GM23338 (cell line): ENCODE measurements at regions not wholly inside any gene's neighbourhood (a gene's known extent, or its start where the extent isn't known, plus 50 kb on each side); places are given as distances from the start of the nearest gene placed in this dataset.

Source experiments
- ATAC-seq: fragments of 200-7000 bp; cut with Tn5 transposase; 3 replicates; pipeline ENCODE4 v1.9.1; 2020
- DNase-seq: peaks from one replicate; pipeline ENCODE4 v3.0.0-alpha.2; 2015; ENCODE audit warnings: low spot score
- H2AFZ ChIP-seq: fragments of 200-600 bp; sonication (generic); 2 replicates; pipeline ENCODE4 v1.8.0; 2016; ENCODE audit warnings: antibody characterized with exemption, mild to moderate bottlenecking, moderate library complexity
- H3F3A ChIP-seq: fragments of 200-600 bp; sonication (generic); replicated peaks from 2 replicates; pipeline ENCODE4 v1.8.0; 2017; ENCODE audit warnings: antibody characterized with exemption, mixed run types, low read depth
- H3K27ac ChIP-seq: fragments of 200-600 bp; sonication (generic); 2 replicates; pipeline ENCODE4 v1.6.1; 2016; ENCODE audit warnings: low read depth
- H3K27me3 ChIP-seq: fragments of 200-600 bp; sonication (generic); 2 replicates; pipeline ENCODE4 v1.8.0; 2016; ENCODE audit warnings: mild to moderate bottlenecking, mixed run types, moderate library complexity; ENCODE audit not compliant: insufficient read depth
- H3K36me3 ChIP-seq: fragments of 200-600 bp; sonication (generic); 2 replicates; pipeline ENCODE4 v1.8.0; 2016; ENCODE audit warnings: mild to moderate bottlenecking; ENCODE audit not compliant: insufficient read depth
- H3K4me1 ChIP-seq: fragments of 200-600 bp; sonication (generic); 2 replicates; pipeline ENCODE4 v1.8.0; 2016; ENCODE audit warnings: mild to moderate bottlenecking, moderate library complexity; ENCODE audit not compliant: insufficient read depth
- H3K4me2 ChIP-seq: fragments of 200-600 bp; sonication (generic); 2 replicates; pipeline ENCODE4 v1.7.1; 2017; ENCODE audit warnings: mixed run types
- H3K4me3 ChIP-seq: fragments of 200-600 bp; sonication (generic); 2 replicates; pipeline ENCODE4 v1.6.1; 2016; ENCODE audit warnings: mixed run types
- H3K79me2 ChIP-seq: fragments of 200-600 bp; sonication (generic); replicated peaks from 2 replicates; pipeline ENCODE4 v1.8.0; 2017; ENCODE audit warnings: mild to moderate bottlenecking; ENCODE audit not compliant: insufficient read depth
- H3K9me2 ChIP-seq: fragments of 200-600 bp; sonication (generic); 2 replicates; pipeline ENCODE4 v1.8.0; 2017; ENCODE audit not compliant: insufficient read depth
- H4K20me1 ChIP-seq: fragments of 200-600 bp; sonication (generic); replicated peaks from 2 replicates; pipeline ENCODE4 v1.8.0; 2017; ENCODE audit warnings: mild to moderate bottlenecking; ENCODE audit not compliant: insufficient read depth
- H3K27ac Mint-ChIP-seq: 2 replicates; pipeline ENCODE4 v1.8.0; 2020; ENCODE audit warnings: inconsistent platforms, mild to moderate bottlenecking, moderate library complexity, mixed read lengths
- H3K27me3 Mint-ChIP-seq: 3 replicates; pipeline ENCODE4 v1.8.0; 2022; ENCODE audit warnings: low read depth, mild to moderate bottlenecking, moderate library complexity, mixed read lengths, inconsistent platforms; ENCODE audit not compliant: insufficient read depth, poor library complexity
- H3K36me3 Mint-ChIP-seq: 3 replicates; pipeline ENCODE4 v1.8.0; 2021; ENCODE audit warnings: low read depth, mild to moderate bottlenecking, inconsistent platforms, moderate library complexity, mixed read lengths
- H3K4me1 Mint-ChIP-seq: 3 replicates; pipeline ENCODE4 v1.8.0; 2020; ENCODE audit warnings: mild to moderate bottlenecking, inconsistent platforms, mixed read lengths
- H3K4me3 Mint-ChIP-seq: 3 replicates; pipeline ENCODE4 v1.8.0; 2021; ENCODE audit warnings: moderate library complexity, mild to moderate bottlenecking, inconsistent platforms, mixed read lengths
- H3K9me3 Mint-ChIP-seq: 3 replicates; pipeline ENCODE4 v1.8.0; 2020; ENCODE audit warnings: moderate library complexity, mild to moderate bottlenecking, inconsistent platforms, mixed read lengths
- CTCF ChIP-seq, 2 experiments: fragments of 200-600 bp in 1 of 2; sonication (generic) in 1 of 2; conservative IDR thresholded peaks; 2 replicates each; pipeline versions ENCODE4 v1.5.1 to v1.6.1; 2016 to 2017; ENCODE audit warnings: antibody characterized with exemption in 2 of 2, low read depth in 2 of 2, mild to moderate bottlenecking in 2 of 2, moderate library complexity in 1 of 2
- EZH2phosphoT487 ChIP-seq: fragments of 200-600 bp; sonication (generic); IDR thresholded peaks from one replicate; pipeline ENCODE4 v1.8.1; 2018; ENCODE audit warnings: antibody characterized with exemption; ENCODE audit not compliant: unreplicated experiment
- ZNF331 ChIP-seq: fragments of 250-450 bp; sonication (Bioruptor Pico); IDR thresholded peaks from 2 replicates; pipeline ENCODE4 v1.5.0; 2020; ENCODE audit warnings: low read depth, mild to moderate bottlenecking, moderate library complexity
- ZNF462 ChIP-seq: fragments of 250-450 bp; sonication (Bioruptor Pico); IDR thresholded peaks from 2 replicates; pipeline ENCODE4 v1.5.0; 2020; ENCODE audit warnings: mild to moderate bottlenecking, moderate library complexity

GRCh38 chr14:80385336-80385735 is 174.0 kb upstream of the DIO2 start (continued):
- TF ChIP-seq EZH2phosphoT487: no peak
- no peak for TF ChIP-seq ZNF462 (CRISPR knock-in tag)
- TF ChIP-seq ZNF331: no peak

- no peak for TF ChIP-seq CTCF (conservative IDR thresholded peaks at IDR 0.05; ENCODE audit: low read depth in 2 of 2)
These were observed 171.9 kb upstream of the DIO2 start for GRCh38 chr14:80383223-80383622.

More at GRCh38 chr14:80383223-80383622, 171.9 kb upstream of the DIO2 start:
- Mint-ChIP-seq H3K4me1 (no peaks in the 10 kb centered on the region), H3K9me3 (no peaks in the 10 kb centered on the region), H3K36me3 (no peaks in the 10 kb centered on the region), H3K27me3 (no peaks in the 10 kb centered on the region), H3K4me3 (no peak overlapping the region), H3K27ac (no peak overlapping the region)
- no peak overlapping the region for H3K4me2 ChIP-seq
- no peaks in the 10 kb centered on the region for H3K27me3 ChIP-seq
- peaks cover 6% of the 10 kb centered on the region; the same call in 1 of the 2 replicates for H3K9me2 ChIP-seq
- DNase-seq: no peak
- H3K4me3 ChIP-seq: no peak overlapping the region
- no peak overlapping the region for H3K27ac ChIP-seq
- H3F3A ChIP-seq: no peaks in the 10 kb centered on the region
- no peaks in the 10 kb centered on the region for H3K36me3 ChIP-seq
- no peaks in the 10 kb centered on the region for H4K20me1 ChIP-seq
- no peak overlapping the region for H2AFZ ChIP-seq
- no peak for ATAC-seq
- H3K79me2 ChIP-seq: no peaks in the 10 kb centered on the region
- H3K4me1 ChIP-seq: no peaks in the 10 kb centered on the region
